WI38 (cell line): ENCODE measurements at regions not wholly inside any gene's neighbourhood (a gene's known extent, or its start where the extent isn't known, plus 50 kb on each side); places are given as distances from the start of the nearest gene placed in this dataset.

Experiments used
- H3K4me3 ChIP-seq: 2 replicates; pipeline ENCODE4 v1.5.1; 2011; ENCODE audit warnings: low read depth, mild to moderate bottlenecking, control low read depth, low read length
- TF ChIP-seq, protein P1 (sequence below): IDR thresholded peaks from 2 replicates; pipeline ENCODE4 v1.5.1; 2012; ENCODE audit warnings: low read depth, mild to moderate bottlenecking, control low read depth, low read length

DNA sequence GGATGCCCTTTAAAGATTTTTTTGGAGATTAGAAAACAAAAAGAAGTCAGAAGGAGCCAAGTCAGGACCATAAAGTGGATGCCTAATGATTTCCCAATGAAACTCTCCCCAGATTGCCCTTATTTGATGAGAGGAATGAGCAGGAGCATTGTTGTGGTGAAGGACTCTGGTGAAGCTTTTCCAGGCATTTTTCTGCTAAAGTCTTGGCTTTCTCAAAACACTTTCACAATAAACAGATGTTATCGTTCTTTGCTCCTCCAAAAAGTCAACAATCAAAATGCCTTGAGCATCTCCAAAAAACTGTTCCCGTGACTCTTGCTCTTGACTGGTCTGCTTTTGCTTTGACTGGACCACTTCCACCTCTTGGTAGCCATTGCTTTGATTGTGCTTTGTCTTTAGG lies 121.8 kb downstream of the CAAP1 start:
- no peak overlapping the region for H3K4me3 ChIP-seq
- TF ChIP-seq, protein P1, sequence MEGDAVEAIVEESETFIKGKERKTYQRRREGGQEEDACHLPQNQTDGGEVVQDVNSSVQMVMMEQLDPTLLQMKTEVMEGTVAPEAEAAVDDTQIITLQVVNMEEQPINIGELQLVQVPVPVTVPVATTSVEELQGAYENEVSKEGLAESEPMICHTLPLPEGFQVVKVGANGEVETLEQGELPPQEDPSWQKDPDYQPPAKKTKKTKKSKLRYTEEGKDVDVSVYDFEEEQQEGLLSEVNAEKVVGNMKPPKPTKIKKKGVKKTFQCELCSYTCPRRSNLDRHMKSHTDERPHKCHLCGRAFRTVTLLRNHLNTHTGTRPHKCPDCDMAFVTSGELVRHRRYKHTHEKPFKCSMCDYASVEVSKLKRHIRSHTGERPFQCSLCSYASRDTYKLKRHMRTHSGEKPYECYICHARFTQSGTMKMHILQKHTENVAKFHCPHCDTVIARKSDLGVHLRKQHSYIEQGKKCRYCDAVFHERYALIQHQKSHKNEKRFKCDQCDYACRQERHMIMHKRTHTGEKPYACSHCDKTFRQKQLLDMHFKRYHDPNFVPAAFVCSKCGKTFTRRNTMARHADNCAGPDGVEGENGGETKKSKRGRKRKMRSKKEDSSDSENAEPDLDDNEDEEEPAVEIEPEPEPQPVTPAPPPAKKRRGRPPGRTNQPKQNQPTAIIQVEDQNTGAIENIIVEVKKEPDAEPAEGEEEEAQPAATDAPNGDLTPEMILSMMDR, result no peak

- TF ChIP-seq, protein P1, result no peak
- no peak overlapping the region for H3K4me3 ChIP-seq
These were observed 124.5 kb downstream of the CAAP1 start for GRCh38 chr9:26768145-26768544.

DNA sequence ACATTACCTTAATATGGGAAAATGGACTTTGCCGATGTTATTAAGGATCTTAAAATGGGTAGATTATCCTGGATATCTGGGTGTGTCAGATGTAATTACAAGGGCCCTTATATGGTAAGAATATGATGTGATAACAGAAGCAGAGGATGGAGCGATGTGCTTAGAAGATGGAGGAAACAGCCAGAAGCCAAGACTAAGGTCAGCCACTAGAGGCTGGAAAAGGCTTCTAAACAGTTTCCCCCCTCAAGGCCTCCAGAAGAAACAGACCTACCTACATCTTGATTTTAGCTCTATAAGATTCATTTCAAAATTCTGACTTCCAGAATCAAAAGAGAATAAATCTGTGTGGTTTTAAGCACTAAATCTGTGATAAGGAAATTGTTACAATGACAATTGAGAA lies 131.9 kb downstream of the CAAP1 start:
- TF ChIP-seq, protein P1, result no peak
- no peak overlapping the region for H3K4me3 ChIP-seq

GRCh38 chr9:26758655-26759054 lies 133.9 kb downstream of the CAAP1 start:
- H3K4me3 ChIP-seq, result no peak overlapping the region
- TF ChIP-seq, protein P1, result no peak

GRCh38 chr9:26756881-26757280 lies 135.7 kb downstream of the CAAP1 start:
- H3K4me3 ChIP-seq, result no peak overlapping the region
- TF ChIP-seq, protein P1, result no peak

GRCh38 chr9:26755476-26755875 lies 137.1 kb downstream of the CAAP1 start:
- TF ChIP-seq, protein P1, result no peak
- H3K4me3 ChIP-seq, result no peak overlapping the region

DNA sequence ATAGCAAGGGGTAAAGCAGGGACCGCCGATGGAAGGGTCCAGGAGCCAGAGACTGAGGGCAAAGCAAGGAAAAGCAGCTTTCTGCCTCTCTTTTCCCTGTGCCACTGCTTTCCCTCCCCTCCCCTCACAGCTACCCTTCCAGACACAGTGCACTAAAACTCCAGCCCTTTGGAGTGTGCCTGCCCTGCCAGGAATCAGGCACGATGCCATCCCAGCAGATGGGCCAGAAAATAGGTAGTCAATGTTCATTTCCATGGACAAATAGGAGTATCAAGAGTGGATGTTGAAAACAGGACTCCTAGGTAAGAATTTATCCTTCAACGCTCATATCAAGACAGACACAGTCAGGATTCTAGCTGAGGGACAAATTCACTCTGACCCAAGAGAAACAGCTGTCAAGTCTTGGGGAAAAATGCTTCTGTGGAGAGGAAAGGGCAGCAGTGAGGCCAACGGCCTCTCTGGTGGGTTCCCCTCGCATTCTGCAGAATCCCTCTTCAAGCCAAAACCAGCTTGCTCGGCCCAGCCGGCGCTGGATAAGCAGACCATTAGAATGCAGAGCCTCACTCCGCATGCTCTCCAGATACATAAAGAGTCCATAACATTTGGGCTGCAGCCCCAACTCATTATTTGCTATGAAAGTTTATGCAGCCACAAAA lies 138.0 kb downstream of the CAAP1 start:
- TF ChIP-seq, protein P1, result no peak

More for the DNA sequence above, 138.0 kb downstream of the CAAP1 start:
- H3K4me3 ChIP-seq, result no peak overlapping the region
